Neural crest cell (in vitro differentiated cells): ENCODE measurements at regions not wholly inside any gene's neighbourhood (a gene's known extent, or its start where the extent isn't known, plus 50 kb on each side); places are given as distances from the start of the nearest gene placed in this dataset.

Experiments
- DNase-seq: peaks from one replicate; pipeline ENCODE4 v3.0.0; 2021; ENCODE audit warnings: low read depth, mixed read lengths, low spot score
- H3K27ac Mint-ChIP-seq: one replicate; pipeline ENCODE4 v1.8.0; 2021; ENCODE audit warnings: mild to moderate bottlenecking, mixed read lengths; ENCODE audit not compliant: unreplicated experiment
- H3K27me3 Mint-ChIP-seq: 2 replicates; pipeline ENCODE4 v1.8.0; 2021; ENCODE audit warnings: low read depth, mild to moderate bottlenecking, mixed read lengths
- H3K36me3 Mint-ChIP-seq: 2 replicates; pipeline ENCODE4 v1.8.0; 2021; ENCODE audit warnings: low read depth, mild to moderate bottlenecking, mixed read lengths
- H3K4me1 Mint-ChIP-seq: 2 replicates; pipeline ENCODE4 v1.8.0; 2021; ENCODE audit warnings: mixed read lengths
- H3K4me3 Mint-ChIP-seq: one replicate; pipeline ENCODE4 v1.8.0; 2021; ENCODE audit warnings: mild to moderate bottlenecking, mixed read lengths
- H3K9me3 Mint-ChIP-seq: 2 replicates; pipeline ENCODE4 v1.8.0; 2021; ENCODE audit warnings: mixed read lengths
- TF ChIP-seq, protein P1 (sequence below): fragments of 200-600 bp; sonication (generic); conservative IDR thresholded peaks from 2 replicates; pipeline ENCODE4 v1.5.0; 2021; ENCODE audit warnings: antibody characterized with exemption, mild to moderate bottlenecking

DNA sequence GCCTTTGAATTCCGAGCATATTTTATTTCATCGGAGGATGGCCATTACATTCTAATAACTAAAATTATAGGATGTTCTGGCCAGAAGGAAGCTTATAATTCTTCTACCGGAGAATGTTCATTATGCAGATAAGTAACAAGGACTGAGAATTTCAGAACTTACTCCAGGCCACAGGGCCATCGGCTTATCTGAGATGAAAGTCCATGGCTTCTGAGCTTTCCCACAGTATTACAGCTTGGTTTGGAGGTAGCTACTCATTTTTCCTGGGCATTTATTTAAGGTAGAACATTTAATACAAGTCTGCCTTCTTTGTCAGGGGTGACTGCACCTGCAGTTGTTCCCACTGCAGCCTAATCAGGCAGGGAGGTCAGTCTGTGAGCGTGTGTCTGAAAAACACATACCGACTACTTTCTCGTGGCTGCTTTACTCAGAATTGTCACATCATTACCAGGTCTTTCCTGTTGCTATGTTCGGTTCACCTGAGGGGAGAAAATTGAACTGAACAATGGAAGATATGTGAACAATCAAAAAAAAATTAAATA lies 219.7 kb upstream of the CPHXL start:
- Mint-ChIP-seq H3K9me3 (no peaks in the 10 kb centered on the region), H3K4me1 (no peaks in the 10 kb centered on the region), H3K27ac (no peak overlapping the region)

DNA sequence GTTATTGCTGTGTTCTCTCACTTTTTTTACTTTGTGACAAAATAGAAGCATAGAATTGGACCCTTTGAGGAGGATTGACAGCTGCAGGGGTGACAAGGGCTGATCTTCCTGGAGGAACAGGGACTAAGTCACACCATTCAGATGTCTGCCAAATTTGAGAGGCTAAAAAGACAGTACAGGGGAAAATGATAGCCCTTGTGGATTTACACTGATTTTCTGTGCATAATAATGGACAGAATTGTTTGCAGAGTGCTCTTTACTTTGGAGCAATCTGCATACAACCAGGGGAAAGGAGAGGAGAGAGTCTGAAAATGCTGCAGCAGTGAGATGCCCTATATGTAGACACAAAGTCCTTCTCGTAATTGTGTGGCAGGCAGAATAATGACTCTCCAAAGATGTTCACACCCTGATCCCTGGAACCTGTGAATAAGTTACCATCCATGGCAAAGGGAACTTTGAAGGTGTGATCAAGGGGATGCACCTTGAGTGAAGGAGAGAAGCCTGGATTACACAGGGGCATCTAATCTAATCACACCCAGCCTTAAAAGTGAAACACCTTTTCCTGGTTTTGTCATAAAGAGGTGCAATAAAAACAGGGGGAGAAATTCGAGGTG lies 221.4 kb upstream of the CPHXL start:
- Mint-ChIP-seq H3K9me3 (no peaks in the 10 kb centered on the region), H3K4me3 (no peak overlapping the region), H3K27me3 (peaks cover 11% of the 10 kb centered on the region), H3K4me1 (no peaks in the 10 kb centered on the region), H3K36me3 (no peaks in the 10 kb centered on the region), H3K27ac (no peak overlapping the region)
- TF ChIP-seq, protein P1, sequence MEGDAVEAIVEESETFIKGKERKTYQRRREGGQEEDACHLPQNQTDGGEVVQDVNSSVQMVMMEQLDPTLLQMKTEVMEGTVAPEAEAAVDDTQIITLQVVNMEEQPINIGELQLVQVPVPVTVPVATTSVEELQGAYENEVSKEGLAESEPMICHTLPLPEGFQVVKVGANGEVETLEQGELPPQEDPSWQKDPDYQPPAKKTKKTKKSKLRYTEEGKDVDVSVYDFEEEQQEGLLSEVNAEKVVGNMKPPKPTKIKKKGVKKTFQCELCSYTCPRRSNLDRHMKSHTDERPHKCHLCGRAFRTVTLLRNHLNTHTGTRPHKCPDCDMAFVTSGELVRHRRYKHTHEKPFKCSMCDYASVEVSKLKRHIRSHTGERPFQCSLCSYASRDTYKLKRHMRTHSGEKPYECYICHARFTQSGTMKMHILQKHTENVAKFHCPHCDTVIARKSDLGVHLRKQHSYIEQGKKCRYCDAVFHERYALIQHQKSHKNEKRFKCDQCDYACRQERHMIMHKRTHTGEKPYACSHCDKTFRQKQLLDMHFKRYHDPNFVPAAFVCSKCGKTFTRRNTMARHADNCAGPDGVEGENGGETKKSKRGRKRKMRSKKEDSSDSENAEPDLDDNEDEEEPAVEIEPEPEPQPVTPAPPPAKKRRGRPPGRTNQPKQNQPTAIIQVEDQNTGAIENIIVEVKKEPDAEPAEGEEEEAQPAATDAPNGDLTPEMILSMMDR: no peak
- no peak for DNase-seq

More for the DNA sequence above, 219.7 kb upstream of the CPHXL start:
- H3K36me3 Mint-ChIP-seq: no peaks in the 10 kb centered on the region
- H3K4me3 Mint-ChIP-seq: no peak overlapping the region
- TF ChIP-seq, protein P1: no peak
- no peak for DNase-seq
- H3K27me3 Mint-ChIP-seq: peaks cover 7% of the 10 kb centered on the region

DNA sequence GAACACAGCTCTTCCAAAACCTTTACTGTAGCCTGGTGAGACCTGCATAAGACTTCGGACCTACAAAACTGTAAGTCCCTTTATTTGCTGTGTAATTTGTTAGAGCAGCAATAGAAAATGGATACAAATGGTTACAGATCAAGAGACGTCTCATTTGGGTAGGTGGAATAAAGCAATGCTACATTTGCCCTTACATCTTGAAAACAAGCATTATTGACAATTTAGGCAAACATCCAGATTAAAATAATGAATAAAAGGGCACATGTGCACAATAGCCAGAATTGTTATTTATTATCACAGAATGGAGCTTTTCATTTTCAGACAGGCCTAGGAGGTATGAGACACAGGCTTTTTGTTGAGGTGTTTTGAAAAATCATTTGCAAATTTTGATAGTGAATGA lies 222.2 kb upstream of the CPHXL start:
- no peaks in the 10 kb centered on the region for H3K4me1 Mint-ChIP-seq
- TF ChIP-seq, protein P1: no peak
- DNase-seq: no peak
- H3K36me3 Mint-ChIP-seq: no peaks in the 10 kb centered on the region
- H3K4me3 Mint-ChIP-seq: no peak overlapping the region
- no peak overlapping the region for H3K27ac Mint-ChIP-seq
- peaks cover 9% of the 10 kb centered on the region for H3K27me3 Mint-ChIP-seq
- H3K9me3 Mint-ChIP-seq: no peaks in the 10 kb centered on the region

DNA sequence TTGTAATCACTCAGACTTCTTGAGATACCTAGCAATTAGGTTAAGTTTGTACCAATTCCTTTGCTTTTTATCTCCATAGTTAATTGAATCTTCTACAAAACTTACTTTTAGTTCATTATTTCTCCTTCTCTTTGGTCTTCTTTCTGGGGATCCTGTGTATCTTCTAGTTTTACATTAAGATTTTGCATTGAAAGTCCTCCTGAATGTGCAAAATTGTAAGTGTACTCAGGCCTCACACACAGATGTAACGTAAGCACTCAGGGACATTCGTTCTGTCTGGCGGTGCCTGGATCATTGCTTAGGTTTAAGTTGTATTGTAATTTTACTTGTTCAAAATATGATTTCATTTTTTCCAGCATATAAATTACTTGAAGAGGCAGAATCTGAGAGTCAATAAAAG lies 222.6 kb upstream of the CPHXL start:
- H3K36me3 Mint-ChIP-seq: no peaks in the 10 kb centered on the region
- no peak for DNase-seq
- H3K4me1 Mint-ChIP-seq: no peaks in the 10 kb centered on the region
- no peak overlapping the region for H3K27ac Mint-ChIP-seq
- no peaks in the 10 kb centered on the region for H3K9me3 Mint-ChIP-seq
- no peak overlapping the region for H3K4me3 Mint-ChIP-seq
- peaks cover 9% of the 10 kb centered on the region for H3K27me3 Mint-ChIP-seq
- TF ChIP-seq, protein P1: no peak

DNA sequence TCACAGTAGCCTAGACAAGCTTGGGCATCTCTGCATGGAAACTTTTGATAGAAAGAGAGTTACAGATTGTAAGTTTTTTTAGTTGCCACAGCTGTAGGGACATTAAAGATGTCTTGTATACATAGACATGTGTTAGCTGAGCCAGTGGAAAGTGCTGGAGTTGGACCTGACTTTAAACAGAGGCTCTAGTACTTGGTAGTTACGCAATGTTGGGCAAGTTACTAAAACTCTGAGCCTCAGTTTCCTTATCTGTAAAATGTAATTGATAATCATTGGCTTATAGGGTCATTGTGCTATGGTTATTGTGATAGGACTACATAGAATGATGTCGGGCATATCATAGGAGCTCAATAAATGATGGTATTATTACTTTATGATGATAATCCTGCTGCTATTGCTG lies 225.8 kb upstream of the CPHXL start:
- no peak for DNase-seq
- no peaks in the 10 kb centered on the region for H3K4me1 Mint-ChIP-seq
- no peaks in the 10 kb centered on the region for H3K36me3 Mint-ChIP-seq
- no peak overlapping the region for H3K27ac Mint-ChIP-seq
- H3K27me3 Mint-ChIP-seq: peaks cover 9% of the 10 kb centered on the region
- TF ChIP-seq, protein P1: no peak
- H3K4me3 Mint-ChIP-seq: no peak overlapping the region
- no peaks in the 10 kb centered on the region for H3K9me3 Mint-ChIP-seq
